SJSA1 (cell line): ENCODE measurements at regions not wholly inside any gene's neighbourhood (a gene's known extent, or its start where the extent isn't known, plus 50 kb on each side); places are given as distances from the start of the nearest gene placed in this dataset.

Experiments
- DNase-seq, 2 experiments: peaks; one replicate each; pipeline ENCODE4 v3.0.0-alpha.2; 2015 to 2020; ENCODE audit warnings: low spot score in 2 of 2, low read depth in 1 of 2
- H3K27ac ChIP-seq: fragments of 250-450 bp; sonication (Bioruptor Pico); 2 replicates; pipeline ENCODE4 v1.5.1; 2020; ENCODE audit warnings: mild to moderate bottlenecking, moderate library complexity
- H3K27me3 ChIP-seq: fragments of 250-450 bp; sonication (Bioruptor Pico); replicated peaks from 2 replicates; pipeline ENCODE4 v1.5.1; 2020; ENCODE audit warnings: mild to moderate bottlenecking, moderate library complexity
- H3K36me3 ChIP-seq: fragments of 250-450 bp; sonication (Bioruptor Pico); 2 replicates; pipeline ENCODE4 v1.5.1; 2020; ENCODE audit warnings: mild to moderate bottlenecking
- H3K4me1 ChIP-seq: fragments of 250-450 bp; sonication (Bioruptor Pico); replicated peaks from 2 replicates; pipeline ENCODE4 v1.6.1; 2021; ENCODE audit warnings: mild to moderate bottlenecking
- H3K4me3 ChIP-seq: fragments of 250-450 bp; sonication (Bioruptor Pico); 2 replicates; pipeline ENCODE4 v1.5.1; 2020; ENCODE audit warnings: mild to moderate bottlenecking
- H3K9me3 ChIP-seq: fragments of 250-450 bp; sonication (Bioruptor Pico); replicated peaks from 2 replicates; pipeline ENCODE4 v1.5.1; 2020; ENCODE audit warnings: mild to moderate bottlenecking

DNA sequence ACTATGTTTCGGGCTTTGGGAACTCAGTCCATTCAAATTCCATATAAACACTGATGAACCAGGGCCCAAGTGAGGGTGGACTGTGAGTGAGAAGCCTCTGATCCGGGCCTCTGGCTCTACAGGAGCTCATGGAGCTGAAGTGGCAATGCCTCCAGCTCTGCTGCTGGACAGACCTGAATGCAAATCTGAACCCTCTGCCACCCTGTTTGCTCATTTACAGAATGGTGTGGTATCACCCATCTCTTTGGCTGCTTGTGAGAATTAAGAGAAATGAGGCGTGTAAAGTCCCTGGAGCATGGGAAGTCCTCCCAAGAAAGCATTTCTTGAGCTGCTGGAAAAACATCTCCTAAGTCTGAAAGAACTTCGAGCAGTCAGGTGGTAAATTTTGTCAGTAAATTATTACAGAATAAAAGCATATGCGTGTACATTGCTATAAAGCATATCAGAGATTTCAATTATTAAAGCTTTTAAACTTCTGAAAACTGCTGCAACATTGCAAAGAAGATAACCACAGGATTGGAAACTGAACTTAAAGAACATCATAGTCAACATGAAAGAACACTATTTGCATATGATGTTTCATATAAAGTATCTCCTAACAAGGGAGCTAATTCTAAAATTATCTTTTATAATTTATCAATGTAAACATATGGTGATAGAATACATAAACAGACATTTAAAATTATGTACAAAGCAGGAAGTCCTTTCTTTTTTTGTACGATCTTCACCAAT lies 369.0 kb downstream of the UQCRFS1 start:
- no peak for DNase-seq
- Histone ChIP-seq H3K36me3 (no peaks in the 10 kb centered on the region), H3K4me3 (no peak overlapping the region), H3K27ac (no peak overlapping the region), H3K9me3 (0 out of 2 replicates have a peak, but pooled peaks cover 3% of the 10 kb centered on the region), H3K4me1 (no peaks in the 10 kb centered on the region), H3K27me3 (no peaks in the 10 kb centered on the region)

DNA sequence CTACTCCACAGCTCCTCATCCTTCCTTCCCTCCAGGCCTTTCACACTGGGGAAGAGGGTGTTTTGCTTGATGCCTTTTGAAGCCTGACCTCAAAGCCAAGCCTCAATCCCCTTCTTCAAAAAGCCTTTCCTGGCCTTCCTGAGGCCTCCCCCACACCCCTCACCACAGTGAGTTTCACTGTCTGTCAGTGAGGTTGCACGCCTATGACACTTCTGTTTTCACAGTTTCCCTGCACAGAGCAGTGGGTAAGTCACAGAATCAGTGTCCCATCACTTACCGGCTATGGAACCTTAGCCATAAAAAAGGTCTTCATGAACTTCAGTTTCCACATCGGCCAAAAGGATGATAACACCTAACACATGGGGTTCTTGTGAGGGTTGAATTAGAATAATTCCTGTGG lies 371.4 kb downstream of the UQCRFS1 start:
- no peak for DNase-seq
- Histone ChIP-seq H3K4me3 (no peak overlapping the region), H3K9me3 (0 out of 2 replicates have a peak, but pooled peaks cover 3% of the 10 kb centered on the region), H3K27ac (no peak overlapping the region), H3K36me3 (no peaks in the 10 kb centered on the region), H3K4me1 (no peaks in the 10 kb centered on the region), H3K27me3 (no peaks in the 10 kb centered on the region)

DNA sequence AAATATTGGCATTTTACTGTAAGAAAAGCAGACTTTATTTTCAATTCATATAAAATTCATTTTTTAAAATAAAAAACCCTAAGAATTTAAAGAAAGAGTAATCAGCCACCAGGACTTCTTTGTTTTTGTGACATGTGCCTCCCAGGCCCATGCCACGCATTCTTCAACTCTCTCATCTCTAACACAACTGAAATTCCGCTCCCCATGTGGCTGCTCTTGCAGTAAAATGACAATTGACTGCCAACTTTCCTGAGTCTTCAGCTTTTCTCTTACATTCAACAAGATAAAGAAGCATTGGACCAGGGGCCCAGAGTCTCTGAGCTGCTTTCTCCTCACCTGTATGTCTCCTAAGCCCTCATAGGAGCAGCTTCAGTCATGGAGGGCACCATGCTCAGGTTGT lies 372.1 kb downstream of the UQCRFS1 start:
- Histone ChIP-seq H3K4me3 (no peak overlapping the region), H3K36me3 (no peaks in the 10 kb centered on the region), H3K27ac (no peak overlapping the region), H3K9me3 (no peaks in the 10 kb centered on the region), H3K4me1 (no peaks in the 10 kb centered on the region), H3K27me3 (no peaks in the 10 kb centered on the region)
- DNase-seq = no peak

DNA sequence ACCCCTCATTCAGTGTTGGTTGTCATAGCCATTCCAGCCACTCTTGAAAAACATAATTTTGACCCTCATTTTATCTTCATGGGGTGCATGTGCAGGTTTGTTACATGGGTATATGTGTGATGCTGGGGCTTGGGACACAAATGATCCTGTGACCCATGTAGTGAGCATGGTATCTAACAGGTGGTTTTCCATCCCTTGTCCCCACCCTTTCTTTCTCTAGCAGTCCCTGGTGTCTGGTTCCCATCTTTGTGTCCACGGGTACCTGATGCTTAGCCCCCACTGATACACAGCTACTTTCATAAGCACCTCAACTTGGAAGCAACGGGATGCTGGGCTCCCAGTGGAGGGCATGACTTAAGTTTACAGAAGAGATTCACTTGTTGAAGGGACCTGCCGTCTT lies 373.5 kb downstream of the UQCRFS1 start:
- H3K36me3 ChIP-seq = no peaks in the 10 kb centered on the region
- DNase-seq = no peak
- H3K27ac ChIP-seq = no peak overlapping the region
- H3K9me3 ChIP-seq = no peaks in the 10 kb centered on the region
- H3K4me3 ChIP-seq = no peak overlapping the region
- no peaks in the 10 kb centered on the region for H3K27me3 ChIP-seq
- H3K4me1 ChIP-seq = no peaks in the 10 kb centered on the region

DNA sequence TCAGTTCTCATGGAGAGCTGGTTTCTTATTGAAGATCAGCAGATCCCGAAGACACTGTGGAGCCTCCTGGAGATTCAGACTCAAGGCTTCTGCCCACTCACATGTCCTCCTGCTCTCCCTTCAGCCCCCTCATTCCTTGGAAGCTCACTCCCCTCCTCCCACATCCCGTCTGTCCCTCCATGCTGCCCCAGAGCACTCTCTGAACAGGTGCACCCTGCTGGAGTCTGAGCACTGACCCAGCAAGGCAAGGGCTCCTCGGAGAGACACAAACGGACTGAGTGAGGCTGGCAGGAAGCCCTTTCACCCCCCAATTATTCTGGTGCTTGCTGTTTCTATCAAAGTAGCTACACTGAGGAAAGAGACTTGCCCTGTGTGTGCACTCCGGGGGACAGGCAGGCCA lies 374.0 kb downstream of the UQCRFS1 start:
- Histone ChIP-seq H3K4me3 (no peak overlapping the region), H3K4me1 (no peaks in the 10 kb centered on the region), H3K27ac (no peak overlapping the region), H3K36me3 (no peaks in the 10 kb centered on the region), H3K9me3 (no peaks in the 10 kb centered on the region), H3K27me3 (no peaks in the 10 kb centered on the region)
- no peak for DNase-seq

DNA sequence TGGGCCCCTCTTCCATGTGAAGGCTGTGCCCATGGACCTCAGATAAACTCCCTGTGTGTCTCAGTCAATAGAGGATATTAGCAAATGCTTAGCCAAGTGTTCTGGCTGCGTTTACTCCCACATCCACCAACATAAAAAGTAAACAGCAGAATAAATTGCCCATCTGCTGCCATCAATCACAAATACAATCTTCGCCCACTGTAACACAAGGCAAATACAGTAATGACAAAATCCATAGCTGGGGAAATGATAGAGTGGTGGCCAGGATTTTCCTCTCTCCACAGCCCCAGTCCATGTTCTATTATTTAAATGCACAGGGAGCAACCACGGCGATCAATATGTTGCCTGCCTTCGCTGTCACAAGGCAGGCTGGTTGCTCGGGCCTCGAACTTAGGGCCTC lies 376.5 kb downstream of the UQCRFS1 start:
- H3K27ac ChIP-seq = no peak overlapping the region
- no peaks in the 10 kb centered on the region for H3K9me3 ChIP-seq
- H3K4me3 ChIP-seq = no peak overlapping the region
- H3K36me3 ChIP-seq = no peaks in the 10 kb centered on the region
- no peaks in the 10 kb centered on the region for H3K4me1 ChIP-seq
- H3K27me3 ChIP-seq = no peaks in the 10 kb centered on the region
- DNase-seq = no peak

DNA sequence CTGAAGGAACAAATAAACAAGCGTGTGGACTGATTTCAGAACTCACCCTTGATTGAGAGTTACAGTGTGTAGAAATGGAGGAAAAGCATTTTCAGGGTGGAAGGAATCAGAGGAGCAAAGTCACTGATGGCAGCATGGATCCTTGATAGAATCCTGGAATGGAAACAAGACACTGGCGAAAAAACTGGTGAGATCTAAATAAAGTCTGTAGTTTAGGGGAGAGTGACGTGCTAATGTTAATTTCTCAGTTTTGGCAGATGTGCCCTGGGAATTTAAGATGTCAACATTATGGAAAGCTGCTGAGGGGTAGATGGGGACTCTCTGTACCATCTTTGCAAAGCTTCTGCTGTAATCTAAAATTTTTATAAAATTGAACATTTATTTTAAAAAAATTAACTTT lies 378.0 kb downstream of the UQCRFS1 start:
- DNase-seq = no peak
- Histone ChIP-seq H3K4me3 (no peak overlapping the region), H3K36me3 (no peaks in the 10 kb centered on the region), H3K27ac (no peak overlapping the region), H3K9me3 (no peaks in the 10 kb centered on the region), H3K27me3 (no peaks in the 10 kb centered on the region), H3K4me1 (no peaks in the 10 kb centered on the region)

DNA sequence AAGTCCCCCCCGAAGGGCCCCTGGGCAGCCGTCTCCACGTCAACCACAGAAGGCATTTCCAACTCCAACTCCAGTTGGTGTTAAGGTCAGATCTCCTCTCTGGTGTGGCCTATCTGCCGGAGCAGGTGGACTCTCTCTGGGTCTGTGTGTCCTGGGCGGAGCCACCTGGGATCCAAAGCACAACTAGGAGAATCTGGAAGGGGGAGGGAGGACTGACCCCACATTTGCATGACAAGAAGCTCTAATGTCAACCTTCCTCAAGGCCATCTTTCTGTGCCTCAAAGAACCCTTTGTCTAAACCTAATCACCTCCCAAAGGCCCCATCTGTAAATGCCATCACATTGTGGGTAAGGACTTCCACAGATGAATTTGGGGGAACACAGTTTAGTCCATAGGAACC lies 381.5 kb downstream of the UQCRFS1 start:
- H3K4me1 ChIP-seq = no peaks in the 10 kb centered on the region
- no peaks in the 10 kb centered on the region for H3K27me3 ChIP-seq
- no peak overlapping the region for H3K4me3 ChIP-seq
- no peak for DNase-seq
- no peaks in the 10 kb centered on the region for H3K36me3 ChIP-seq
- H3K9me3 ChIP-seq = no peaks in the 10 kb centered on the region
- no peak overlapping the region for H3K27ac ChIP-seq

DNA sequence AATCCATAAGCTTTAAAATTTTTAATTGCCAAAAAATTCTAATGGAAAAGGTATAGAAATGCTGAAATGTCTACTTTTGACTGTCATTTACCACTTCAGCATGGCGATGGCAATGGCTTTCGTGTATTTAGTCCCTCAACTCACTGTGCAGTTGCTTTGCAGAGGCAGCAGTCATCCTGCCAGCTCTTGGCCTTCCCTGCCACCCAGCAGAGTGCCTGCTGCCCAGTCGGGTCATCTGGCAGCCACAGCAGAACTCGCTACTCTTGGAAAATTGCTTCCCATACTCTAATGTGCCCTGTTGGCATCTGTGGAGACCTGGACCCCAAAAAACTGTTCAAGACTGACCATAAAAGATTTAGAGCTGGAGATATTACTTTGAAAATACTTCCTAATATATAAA lies 383.2 kb downstream of the UQCRFS1 start:
- DNase-seq = no peak
- no peaks in the 10 kb centered on the region for H3K9me3 ChIP-seq
- H3K27ac ChIP-seq = no peak overlapping the region
- no peaks in the 10 kb centered on the region for H3K36me3 ChIP-seq
- H3K27me3 ChIP-seq = no peaks in the 10 kb centered on the region
- no peaks in the 10 kb centered on the region for H3K4me1 ChIP-seq
- H3K4me3 ChIP-seq = no peak overlapping the region

DNA sequence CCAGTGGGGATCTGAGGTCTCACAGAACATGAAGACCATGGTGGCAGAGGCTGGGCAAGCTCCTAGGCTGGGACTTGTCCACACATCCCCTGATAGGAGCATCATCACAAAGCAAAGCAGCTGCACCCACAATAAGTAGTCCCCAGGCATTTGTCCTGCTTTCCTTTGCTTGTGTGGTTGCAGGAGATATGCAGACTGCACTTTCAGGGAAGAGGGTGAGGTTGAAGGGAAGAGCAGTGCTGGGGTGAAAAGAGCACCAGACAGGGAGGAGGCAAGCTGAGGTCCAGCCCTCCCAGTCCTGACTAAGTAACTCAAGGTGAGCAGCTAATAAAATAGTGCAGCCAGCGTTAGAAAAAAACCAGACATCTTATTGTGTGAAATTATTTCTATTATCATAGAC lies 383.6 kb downstream of the UQCRFS1 start:
- Histone ChIP-seq H3K27ac (no peak overlapping the region), H3K4me1 (no peaks in the 10 kb centered on the region), H3K27me3 (no peaks in the 10 kb centered on the region), H3K4me3 (no peak overlapping the region), H3K36me3 (no peaks in the 10 kb centered on the region), H3K9me3 (no peaks in the 10 kb centered on the region)
- DNase-seq = no peak

DNA sequence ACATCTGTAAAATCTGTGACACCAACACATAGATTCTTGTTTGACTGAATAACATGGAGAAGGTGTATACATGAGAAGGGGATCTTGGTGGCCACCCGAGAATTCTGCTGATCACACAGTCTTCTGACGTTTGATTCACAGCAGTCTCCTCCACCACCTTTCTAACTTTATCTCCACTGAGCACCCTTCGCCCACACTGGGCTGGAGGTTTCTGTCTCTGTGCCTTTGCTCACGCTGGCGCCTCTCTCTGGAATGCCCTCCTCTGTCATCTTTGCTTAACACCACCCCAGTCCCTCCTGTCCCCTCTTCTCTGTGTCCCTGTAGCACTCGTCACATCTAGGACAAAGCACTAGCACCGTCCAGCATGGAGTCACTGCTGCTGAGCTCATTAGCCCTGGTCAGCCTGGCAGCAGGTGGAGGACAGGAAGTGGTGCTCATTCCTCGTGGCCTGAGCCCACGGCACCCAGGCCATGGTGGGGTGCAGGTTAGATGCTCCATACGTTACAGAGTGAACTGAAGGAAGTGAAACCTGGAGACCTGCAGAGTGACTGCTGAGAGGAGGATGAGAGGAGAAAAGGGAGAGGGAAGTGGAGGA lies 384.6 kb downstream of the UQCRFS1 start:
- DNase-seq = no peak
- no peak overlapping the region for H3K4me3 ChIP-seq
- H3K27ac ChIP-seq = no peak overlapping the region
- H3K27me3 ChIP-seq = no peaks in the 10 kb centered on the region
- H3K36me3 ChIP-seq = no peaks in the 10 kb centered on the region
- H3K4me1 ChIP-seq = no peaks in the 10 kb centered on the region
- H3K9me3 ChIP-seq = no peaks in the 10 kb centered on the region

DNA sequence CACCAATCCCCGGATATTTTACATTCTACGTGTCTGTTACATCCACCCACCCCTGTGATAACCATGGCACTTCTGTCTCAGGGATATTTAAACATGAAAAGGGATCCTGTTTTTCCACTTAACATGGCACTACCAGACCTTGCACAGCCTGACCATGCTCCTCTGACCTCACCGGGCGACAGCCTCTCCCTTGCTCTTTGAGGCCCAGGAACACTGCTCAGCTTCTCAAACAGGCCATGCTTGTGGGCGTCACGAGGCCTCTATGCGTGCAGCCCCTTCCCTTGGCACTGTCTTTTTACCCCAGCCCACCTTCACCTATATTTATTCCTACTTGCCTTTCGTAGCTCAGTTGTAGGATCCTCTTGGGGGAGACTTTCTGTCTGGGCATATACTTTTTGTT lies 385.6 kb downstream of the UQCRFS1 start:
- H3K36me3 ChIP-seq = no peaks in the 10 kb centered on the region
- no peak for DNase-seq
- no peak overlapping the region for H3K27ac ChIP-seq
- H3K4me3 ChIP-seq = no peak overlapping the region
- H3K27me3 ChIP-seq = no peaks in the 10 kb centered on the region
- H3K9me3 ChIP-seq = no peaks in the 10 kb centered on the region
- H3K4me1 ChIP-seq = no peaks in the 10 kb centered on the region

DNA sequence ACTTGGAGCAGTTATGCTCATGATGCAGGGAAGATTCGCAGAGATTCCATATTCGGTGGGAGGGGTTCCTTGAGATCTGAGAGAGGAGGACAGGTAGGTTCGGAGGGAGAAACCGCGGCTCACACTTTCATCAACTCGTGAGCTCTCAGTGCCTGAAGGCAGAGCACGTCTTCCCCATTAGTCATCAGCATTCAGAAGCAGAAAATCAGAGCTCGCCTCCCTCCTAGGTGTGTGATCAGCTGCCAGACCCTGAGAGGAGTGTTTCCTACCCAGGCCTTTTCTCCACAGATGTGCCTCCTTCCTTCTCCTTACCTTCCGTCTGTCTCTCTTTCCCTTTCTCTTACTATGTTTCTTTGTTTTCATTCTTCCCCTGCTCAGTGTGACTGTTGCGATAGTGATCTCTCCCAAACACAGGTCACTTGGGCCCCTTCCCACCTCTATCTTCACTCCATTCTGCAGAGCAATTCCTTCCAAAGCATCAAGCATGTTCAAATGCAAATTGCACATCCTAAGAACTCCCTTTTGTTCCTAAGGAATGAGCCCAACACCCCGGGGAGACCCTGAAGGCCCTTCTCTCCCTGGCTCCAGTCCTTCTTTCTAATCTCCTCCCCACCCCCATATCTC lies 389.5 kb downstream of the UQCRFS1 start:
- Histone ChIP-seq H3K4me3 (no peak overlapping the region), H3K4me1 (no peaks in the 10 kb centered on the region), H3K9me3 (no peaks in the 10 kb centered on the region), H3K27ac (no peak overlapping the region), H3K27me3 (no peaks in the 10 kb centered on the region), H3K36me3 (no peaks in the 10 kb centered on the region)
- DNase-seq = no peak

DNA sequence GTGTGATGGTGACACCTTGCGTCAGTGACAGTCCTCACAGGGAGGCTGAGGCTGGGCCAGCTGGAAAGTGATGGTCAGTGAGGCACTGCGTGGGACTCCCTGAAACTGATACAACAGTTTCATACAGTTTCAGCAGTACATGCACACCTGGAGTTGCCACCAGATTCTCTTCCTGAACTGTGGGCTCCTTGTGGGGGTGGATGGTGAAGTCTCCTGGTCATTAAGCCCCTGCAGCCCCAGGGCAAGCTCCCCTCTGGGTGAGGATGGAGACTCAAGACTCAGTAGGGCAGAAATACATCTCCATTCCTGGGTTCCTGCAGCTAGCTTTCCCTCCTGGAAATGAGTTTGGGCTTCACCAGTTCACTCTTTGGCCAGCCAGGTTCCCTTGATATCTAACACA lies 392.7 kb downstream of the UQCRFS1 start:
- H3K27me3 ChIP-seq = no peaks in the 10 kb centered on the region
- H3K27ac ChIP-seq = no peak overlapping the region
- no peaks in the 10 kb centered on the region for H3K36me3 ChIP-seq
- H3K4me1 ChIP-seq = no peaks in the 10 kb centered on the region
- no peak for DNase-seq
- no peak overlapping the region for H3K4me3 ChIP-seq
- H3K9me3 ChIP-seq = no peaks in the 10 kb centered on the region
